WTC11 (cell line): ENCODE measurements at regions not wholly inside any gene's neighbourhood (a gene's known extent, or its start where the extent isn't known, plus 50 kb on each side); places are given as distances from the start of the nearest gene placed in this dataset.

ENCODE experiments used
- ATF3 ChIP-seq: sonication (generic); formaldehyde crosslinking; conservative IDR thresholded peaks from 2 replicates; pipeline ENCODE4 v1.8.1; 2022; ENCODE audit warnings: mild to moderate bottlenecking, missing genetic modification reagents
- CTCF ChIP-seq: fragments of 200-600 bp; IDR thresholded peaks from 2 replicates; pipeline ENCODE4 v1.8.0; 2022; ENCODE audit warnings: antibody characterized with exemption
- ELF4 ChIP-seq: sonication (generic); formaldehyde crosslinking; IDR thresholded peaks from 2 replicates; pipeline ENCODE4 v1.8.1; 2022; ENCODE audit warnings: low read depth, mild to moderate bottlenecking, moderate library complexity, missing genetic modification reagents
- MAX ChIP-seq: sonication (generic); formaldehyde crosslinking; IDR thresholded peaks from 2 replicates; pipeline ENCODE4 v1.8.0; 2022; ENCODE audit warnings: mild to moderate bottlenecking, missing genetic modification reagents
- OVOL2 ChIP-seq: fragments of 250-450 bp; sonication (Bioruptor Pico); IDR thresholded peaks from 2 replicates; pipeline ENCODE4 v1.9.0; 2021; ENCODE audit warnings: mild to moderate bottlenecking, borderline replicate concordance
- SMAD4 ChIP-seq: sonication (generic); formaldehyde crosslinking; IDR thresholded peaks from 2 replicates; pipeline ENCODE4 v1.8.0; 2022; ENCODE audit warnings: mild to moderate bottlenecking, missing genetic modification reagents
- USF2 ChIP-seq: sonication (generic); formaldehyde crosslinking; IDR thresholded peaks from 2 replicates; pipeline ENCODE4 v1.8.1; 2023; ENCODE audit warnings: mild to moderate bottlenecking, missing genetic modification reagents, moderate library complexity

- TF ChIP-seq CTCF = no peak
- no peak for TF ChIP-seq ATF3
- TF ChIP-seq ELF4 (CRISPR knock-in tag) = no peak
- TF ChIP-seq MAX (CRISPR knock-in tag) = no peak
- no peak for TF ChIP-seq SMAD4 (CRISPR knock-in tag)
- TF ChIP-seq OVOL2 (CRISPR knock-in tag) = no peak
- no peak for TF ChIP-seq USF2 (CRISPR knock-in tag)
Observed at GRCh38 chr1:200267937-200268336, 141.9 kb downstream of the ZNF281 start.
